SJCRH30 (cell line): ENCODE measurements at regions not wholly inside any gene's neighbourhood (a gene's known extent, or its start where the extent isn't known, plus 50 kb on each side); places are given as distances from the start of the nearest gene placed in this dataset.
"Not testable (repeated sequence)": the region's sequence is repeated elsewhere in the genome, so short reads cannot be mapped to it uniquely, and the experiment has no call there.

Experiments
- DNase-seq, 2 experiments: peaks; one replicate each; pipeline ENCODE4 v3.0.0-alpha.2; 2015 to 2020
- H3K27ac ChIP-seq: fragments of 250-450 bp; sonication (Bioruptor Pico); 2 replicates; pipeline ENCODE4 v1.5.1; 2020; ENCODE audit warnings: mild to moderate bottlenecking, moderate library complexity
- H3K27me3 ChIP-seq: fragments of 250-450 bp; sonication (Bioruptor Pico); 2 replicates; pipeline ENCODE4 v1.5.1; 2020; ENCODE audit warnings: mild to moderate bottlenecking, moderate library complexity
- H3K36me3 ChIP-seq: fragments of 250-450 bp; sonication (Bioruptor Pico); 2 replicates; pipeline ENCODE4 v1.5.1; 2020; ENCODE audit warnings: mild to moderate bottlenecking, moderate library complexity
- H3K4me1 ChIP-seq: fragments of 250-450 bp; sonication (Bioruptor Pico); 2 replicates; pipeline ENCODE4 v1.5.1; 2020; ENCODE audit warnings: mild to moderate bottlenecking, moderate library complexity
- H3K4me3 ChIP-seq: fragments of 250-450 bp; sonication (Bioruptor Pico); 2 replicates; pipeline ENCODE4 v1.5.1; 2020; ENCODE audit warnings: mild to moderate bottlenecking, moderate library complexity
- H3K9me3 ChIP-seq: fragments of 250-450 bp; sonication (Bioruptor Pico); replicated peaks from 2 replicates; pipeline ENCODE4 v1.5.1; 2020; ENCODE audit warnings: mild to moderate bottlenecking, moderate library complexity

GRCh38 chr1:146513754-146514153 lies 284.9 kb upstream of the NOTCH2NLA start:
- H3K27me3 ChIP-seq, H3K4me1 ChIP-seq, H3K36me3 ChIP-seq, H3K27ac ChIP-seq, H3K4me3 ChIP-seq, H3K9me3 ChIP-seq, DNase-seq: not testable (repeated sequence)

DNA sequence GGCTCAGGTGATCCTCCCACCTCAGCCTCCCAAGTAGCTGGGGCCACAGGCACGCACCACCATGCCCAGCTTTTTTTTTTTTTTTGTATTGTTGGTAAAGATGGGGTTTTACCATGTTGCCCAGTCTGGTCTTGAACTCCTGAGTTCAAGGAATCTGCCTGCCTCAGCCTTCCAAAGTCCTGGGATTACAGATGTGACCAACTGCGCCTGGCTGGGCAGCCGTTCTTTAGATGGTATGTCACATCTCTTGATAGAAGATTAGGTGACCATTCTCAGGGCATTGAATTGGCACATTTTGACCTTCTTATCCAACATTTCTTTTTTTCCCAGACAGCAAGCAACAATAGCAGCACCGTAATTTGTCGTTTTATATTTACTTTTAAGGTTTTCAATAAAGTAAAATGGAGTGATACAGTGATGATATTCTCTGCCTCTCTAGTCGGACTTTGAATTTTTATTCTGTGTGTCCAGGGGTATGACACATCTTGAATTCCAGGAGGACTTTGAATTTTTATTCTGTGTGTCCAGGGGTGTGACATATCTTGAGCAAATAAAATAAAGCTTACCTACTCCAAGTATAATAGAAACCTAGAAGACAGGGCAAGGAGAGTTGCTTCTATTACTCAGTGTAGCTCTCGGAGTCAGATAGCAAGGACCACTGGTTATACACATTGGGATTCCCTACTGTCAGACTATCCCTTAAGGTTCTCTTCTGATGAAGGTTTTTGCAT lies 282.4 kb upstream of the NOTCH2NLA start:
- H3K9me3 ChIP-seq, DNase-seq, H3K27me3 ChIP-seq, H3K36me3 ChIP-seq, H3K27ac ChIP-seq, H3K4me3 ChIP-seq, H3K4me1 ChIP-seq: not testable (repeated sequence)

DNA sequence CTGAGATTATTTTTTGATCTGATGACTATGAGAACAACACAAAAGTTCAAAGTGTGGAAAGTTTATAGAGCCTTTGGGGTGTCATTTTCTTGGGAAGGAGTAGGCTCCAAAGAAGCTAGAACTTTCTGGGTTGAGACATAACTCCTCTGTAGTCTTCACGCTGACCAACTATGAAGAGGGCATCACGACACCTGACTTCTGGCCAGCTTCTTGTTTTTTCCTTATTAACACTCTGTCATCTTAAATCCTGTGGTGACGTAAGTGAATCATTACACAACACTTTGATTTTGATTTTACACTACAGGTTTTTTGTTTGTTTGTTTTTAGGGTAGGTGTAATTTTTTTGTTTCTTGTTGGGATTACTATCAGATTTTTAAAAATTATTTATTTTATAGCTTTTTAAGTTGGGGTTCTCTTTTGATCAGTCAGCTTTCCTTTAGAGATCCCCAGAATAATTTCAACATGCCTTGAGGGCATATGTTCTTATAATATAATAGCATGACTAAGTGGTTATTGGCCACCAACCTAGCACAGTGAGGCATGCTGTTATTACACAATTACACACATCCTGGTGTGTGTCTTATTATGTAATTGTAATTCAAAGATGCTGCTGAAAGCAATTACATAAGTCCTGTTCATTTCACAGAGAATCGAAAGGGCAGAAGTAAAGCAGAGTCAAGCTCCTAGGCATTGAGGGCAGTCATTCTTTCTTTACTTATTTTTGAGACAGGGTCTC lies 281.6 kb upstream of the NOTCH2NLA start:
- not testable (repeated sequence) for H3K36me3 ChIP-seq, H3K27ac ChIP-seq, H3K9me3 ChIP-seq, H3K27me3 ChIP-seq, DNase-seq, H3K4me1 ChIP-seq, H3K4me3 ChIP-seq

GRCh38 chr1:146504121-146504520 lies 275.3 kb upstream of the NOTCH2NLA start:
- not testable (repeated sequence) for H3K36me3 ChIP-seq, H3K4me3 ChIP-seq, H3K4me1 ChIP-seq, DNase-seq, H3K27me3 ChIP-seq, H3K27ac ChIP-seq, H3K9me3 ChIP-seq

GRCh38 chr1:146487555-146487954 lies 258.7 kb upstream of the NOTCH2NLA start:
- H3K4me3 ChIP-seq, H3K36me3 ChIP-seq, H3K27ac ChIP-seq, H3K4me1 ChIP-seq, H3K9me3 ChIP-seq, H3K27me3 ChIP-seq, DNase-seq: not testable (repeated sequence)

- H3K27ac ChIP-seq, H3K9me3 ChIP-seq, H3K4me1 ChIP-seq, H3K27me3 ChIP-seq, H3K4me3 ChIP-seq, DNase-seq, H3K36me3 ChIP-seq: not testable (repeated sequence)
These were observed 258.3 kb upstream of the NOTCH2NLA start for GRCh38 chr1:146487155-146487554.

DNA sequence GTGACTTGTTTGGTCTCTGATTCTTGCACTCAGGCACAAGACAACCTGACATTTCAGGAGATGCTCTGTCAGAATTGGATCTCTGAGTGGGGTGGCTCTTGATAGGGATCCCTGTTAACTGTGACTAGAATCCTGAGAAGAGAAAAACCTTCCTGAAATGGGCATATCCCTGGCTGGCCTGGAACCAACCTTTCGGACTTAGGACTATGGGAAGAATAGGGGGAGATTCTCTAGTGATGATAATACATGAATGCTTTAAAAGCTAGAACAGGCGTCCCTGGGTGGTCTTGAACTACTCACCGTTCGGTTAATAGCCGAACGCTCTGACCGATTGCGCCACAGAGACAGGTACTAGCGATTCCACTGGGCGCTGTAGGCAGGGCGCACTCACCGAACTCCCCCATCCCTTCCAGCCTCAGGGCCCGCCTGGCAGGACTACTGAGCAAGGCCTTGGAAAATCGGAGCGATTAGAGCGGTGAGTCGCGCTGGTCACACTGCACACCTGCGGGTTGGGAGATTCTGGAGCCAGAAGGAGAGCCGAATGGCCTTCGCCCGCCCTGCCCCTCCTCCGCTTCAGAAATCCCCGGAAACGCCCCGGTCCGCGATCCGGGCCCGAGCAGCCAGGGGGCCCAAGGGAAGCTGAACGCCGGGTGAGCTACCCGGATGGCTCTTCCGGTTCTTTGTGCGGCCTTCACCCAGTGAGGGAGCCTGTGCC lies 257.6 kb upstream of the NOTCH2NLA start:
- H3K4me3 ChIP-seq, H3K27me3 ChIP-seq, H3K27ac ChIP-seq: not testable (repeated sequence)

GRCh38 chr1:146484195-146484594 lies 255.4 kb upstream of the NOTCH2NLA start:
- not testable (repeated sequence) for H3K4me3 ChIP-seq, DNase-seq, H3K27ac ChIP-seq, H3K27me3 ChIP-seq, H3K9me3 ChIP-seq, H3K4me1 ChIP-seq, H3K36me3 ChIP-seq

More for the DNA sequence above, 257.6 kb upstream of the NOTCH2NLA start:
- not testable (repeated sequence) for DNase-seq, H3K9me3 ChIP-seq, H3K36me3 ChIP-seq, H3K4me1 ChIP-seq

- H3K27ac ChIP-seq, DNase-seq, H3K4me1 ChIP-seq, H3K9me3 ChIP-seq, H3K4me3 ChIP-seq, H3K36me3 ChIP-seq, H3K27me3 ChIP-seq: not testable (repeated sequence)
These were observed 250.4 kb upstream of the NOTCH2NLA start for GRCh38 chr1:146479188-146479587.

DNA sequence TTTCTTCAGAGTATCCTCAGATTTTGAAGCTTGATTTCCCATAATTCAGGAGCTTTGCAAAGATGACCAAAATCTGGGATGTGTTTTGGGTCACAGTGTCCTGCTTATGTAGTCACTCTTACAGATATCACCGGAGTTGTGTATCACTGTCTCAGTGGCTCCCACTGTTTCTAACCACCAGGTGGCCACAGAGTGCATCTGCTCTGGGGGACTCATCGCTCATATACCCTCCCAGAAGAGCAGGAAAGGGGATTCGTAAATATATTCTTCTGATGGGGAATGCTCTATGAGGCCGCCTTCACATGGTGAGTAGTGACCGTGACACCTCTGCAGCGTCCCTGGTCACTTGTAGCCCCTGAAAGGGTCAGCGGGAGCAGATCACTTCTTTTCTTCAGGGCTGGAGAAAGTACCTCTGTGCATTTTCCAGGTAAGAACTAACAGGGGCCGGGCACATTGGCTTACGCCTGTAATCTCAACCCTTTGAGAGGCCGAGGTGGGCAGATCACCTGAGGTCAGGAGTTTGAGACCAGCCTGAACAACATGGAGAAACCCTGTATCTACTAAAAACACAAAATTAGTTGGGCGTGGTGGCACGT lies 249.4 kb upstream of the NOTCH2NLA start:
- not testable (repeated sequence) for H3K4me1 ChIP-seq, H3K27me3 ChIP-seq, H3K4me3 ChIP-seq, H3K9me3 ChIP-seq, H3K36me3 ChIP-seq, H3K27ac ChIP-seq
- peak; percentile 7 to 44 for DNase-seq

DNA sequence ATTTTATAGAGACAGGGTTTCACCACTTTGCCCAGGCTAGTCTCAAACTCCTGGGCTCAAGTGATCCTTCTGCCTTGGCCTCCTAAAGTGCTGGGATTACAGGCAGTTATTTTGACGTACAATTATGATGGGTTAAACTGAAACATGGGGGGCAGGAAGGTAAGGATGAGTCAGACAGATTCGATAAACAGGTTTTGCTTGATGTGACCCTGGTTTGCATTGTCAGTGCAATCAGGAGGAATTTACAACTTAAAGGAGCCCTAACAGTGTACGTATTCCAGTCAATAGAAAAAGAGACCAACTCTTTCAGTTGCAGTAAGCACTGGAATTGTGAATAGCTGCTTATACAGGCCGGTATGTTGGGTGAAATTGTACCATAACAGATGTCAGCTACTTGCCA lies 246.3 kb upstream of the NOTCH2NLA start:
- H3K27ac ChIP-seq, H3K36me3 ChIP-seq, DNase-seq, H3K4me3 ChIP-seq, H3K4me1 ChIP-seq, H3K27me3 ChIP-seq, H3K9me3 ChIP-seq: not testable (repeated sequence)

DNA sequence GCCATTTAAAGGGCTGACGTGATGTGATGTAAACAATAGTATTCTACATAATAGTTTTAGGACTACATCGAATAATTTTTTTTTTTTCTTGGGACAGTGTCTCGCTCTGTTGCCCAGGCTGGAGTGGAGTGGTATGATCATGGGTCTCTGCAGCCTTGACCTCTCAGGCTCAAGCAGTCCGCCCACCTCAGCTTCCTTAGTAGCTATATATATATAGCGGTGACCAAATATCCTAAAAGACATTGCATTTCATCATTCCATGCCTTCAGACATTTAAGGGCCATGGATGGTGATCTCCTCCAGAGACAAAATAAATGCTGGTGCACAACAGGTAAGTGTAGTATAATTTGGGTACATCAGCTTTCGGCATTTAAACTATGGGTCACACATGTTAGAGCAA lies 245.4 kb upstream of the NOTCH2NLA start:
- H3K27ac ChIP-seq, H3K9me3 ChIP-seq, H3K4me1 ChIP-seq, H3K27me3 ChIP-seq, H3K4me3 ChIP-seq, H3K36me3 ChIP-seq, DNase-seq: not testable (repeated sequence)

- not testable (repeated sequence) for H3K27me3 ChIP-seq, H3K9me3 ChIP-seq, H3K36me3 ChIP-seq, H3K4me1 ChIP-seq, H3K27ac ChIP-seq
- peak; percentile 74 to 79 for DNase-seq
- H3K4me3 ChIP-seq, result peak overlapping the region; percentile 60
These were observed 243.5 kb upstream of the NOTCH2NLA start for GRCh38 chr1:146472192-146472861.

- not testable (repeated sequence) for H3K27ac ChIP-seq, H3K4me1 ChIP-seq, H3K9me3 ChIP-seq, H3K36me3 ChIP-seq, H3K4me3 ChIP-seq, DNase-seq, H3K27me3 ChIP-seq
These were observed 231.1 kb upstream of the NOTCH2NLA start for GRCh38 chr1:146459939-146460338.

DNA sequence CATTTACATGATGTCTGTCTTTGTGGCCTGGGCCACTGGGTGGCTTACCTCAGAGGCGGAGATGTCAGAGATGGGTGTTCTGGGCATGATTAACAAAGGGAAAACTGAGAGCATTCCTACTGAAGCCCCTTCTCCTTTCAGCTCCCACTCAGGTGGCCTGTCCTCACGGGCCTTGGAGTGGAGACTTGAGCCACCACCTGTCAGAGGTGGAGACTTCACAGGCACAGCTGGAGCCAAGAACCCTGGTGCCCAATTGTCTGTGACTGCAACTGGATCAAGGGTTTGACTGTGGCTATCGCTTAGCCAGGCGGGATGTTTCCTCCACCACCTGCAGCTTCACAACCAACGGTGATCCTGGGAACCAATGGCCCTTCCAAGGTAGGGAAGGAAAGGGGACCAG lies 230.5 kb upstream of the NOTCH2NLA start:
- DNase-seq, H3K36me3 ChIP-seq, H3K4me3 ChIP-seq, H3K27me3 ChIP-seq, H3K9me3 ChIP-seq, H3K27ac ChIP-seq, H3K4me1 ChIP-seq: not testable (repeated sequence)
